ENCODE measurements at regions not wholly inside any gene's neighbourhood (a gene's known extent, or its start where the extent isn't known, plus 50 kb on each side); places are given as distances from the start of the nearest gene placed in this dataset.

- no peak for TF ChIP-seq CTCF (IDR thresholded peaks at IDR 0.05)
- no peak for TF ChIP-seq REST (IDR thresholded peaks at IDR 0.05; ENCODE audit: insufficient read depth in 1 of 2, low read depth in 2 of 2, low read length in 1 of 2)
- TF ChIP-seq SIN3A (IDR thresholded peaks at IDR 0.05; ENCODE audit: borderline replicate concordance, insufficient read depth, low read depth, low read length) = no peak
These were observed 133.3 kb upstream of the SLC24A5 start for GRCh38 chr15:47987461-47987860.
